ENCODE measurements at regions not wholly inside any gene's neighbourhood (a gene's known extent, or its start where the extent isn't known, plus 50 kb on each side); places are given as distances from the start of the nearest gene placed in this dataset.

DNA sequence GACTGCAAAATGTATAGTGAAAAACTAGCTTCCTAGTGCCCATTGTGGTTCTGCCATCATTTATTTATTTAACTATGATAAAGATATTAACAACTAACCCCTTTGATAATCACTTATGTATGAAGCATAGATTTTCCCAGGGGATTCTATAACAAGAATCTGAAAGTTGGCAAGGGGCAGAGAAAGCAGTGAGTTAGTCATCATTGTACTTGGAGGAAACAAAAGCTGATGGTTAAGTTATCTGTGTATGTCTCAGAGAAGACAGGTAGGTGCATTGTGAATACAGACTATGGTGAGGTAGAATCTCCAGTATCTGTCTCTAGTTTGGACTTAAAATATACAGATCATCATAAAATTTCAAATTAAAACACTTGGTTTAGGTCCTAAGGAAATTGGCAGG is 2159.1 kb upstream of the CELF4 start:
- Histone ChIP-seq H3K4me3 (no peak overlapping the region), H3K9me3 (no peaks in the 10 kb centered on the region), H3K27ac (no peak overlapping the region), H3K27me3 (no peaks in the 10 kb centered on the region), H3K36me3 (no peaks in the 10 kb centered on the region), H3K4me1 (no peaks in the 10 kb centered on the region)
- TF ChIP-seq POLR2A (IDR thresholded peaks at IDR 0.05), result no peak
- TF ChIP-seq, protein P1, sequence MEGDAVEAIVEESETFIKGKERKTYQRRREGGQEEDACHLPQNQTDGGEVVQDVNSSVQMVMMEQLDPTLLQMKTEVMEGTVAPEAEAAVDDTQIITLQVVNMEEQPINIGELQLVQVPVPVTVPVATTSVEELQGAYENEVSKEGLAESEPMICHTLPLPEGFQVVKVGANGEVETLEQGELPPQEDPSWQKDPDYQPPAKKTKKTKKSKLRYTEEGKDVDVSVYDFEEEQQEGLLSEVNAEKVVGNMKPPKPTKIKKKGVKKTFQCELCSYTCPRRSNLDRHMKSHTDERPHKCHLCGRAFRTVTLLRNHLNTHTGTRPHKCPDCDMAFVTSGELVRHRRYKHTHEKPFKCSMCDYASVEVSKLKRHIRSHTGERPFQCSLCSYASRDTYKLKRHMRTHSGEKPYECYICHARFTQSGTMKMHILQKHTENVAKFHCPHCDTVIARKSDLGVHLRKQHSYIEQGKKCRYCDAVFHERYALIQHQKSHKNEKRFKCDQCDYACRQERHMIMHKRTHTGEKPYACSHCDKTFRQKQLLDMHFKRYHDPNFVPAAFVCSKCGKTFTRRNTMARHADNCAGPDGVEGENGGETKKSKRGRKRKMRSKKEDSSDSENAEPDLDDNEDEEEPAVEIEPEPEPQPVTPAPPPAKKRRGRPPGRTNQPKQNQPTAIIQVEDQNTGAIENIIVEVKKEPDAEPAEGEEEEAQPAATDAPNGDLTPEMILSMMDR (IDR thresholded peaks at IDR 0.05), result no peak
- no peak for DNase-seq

DNA sequence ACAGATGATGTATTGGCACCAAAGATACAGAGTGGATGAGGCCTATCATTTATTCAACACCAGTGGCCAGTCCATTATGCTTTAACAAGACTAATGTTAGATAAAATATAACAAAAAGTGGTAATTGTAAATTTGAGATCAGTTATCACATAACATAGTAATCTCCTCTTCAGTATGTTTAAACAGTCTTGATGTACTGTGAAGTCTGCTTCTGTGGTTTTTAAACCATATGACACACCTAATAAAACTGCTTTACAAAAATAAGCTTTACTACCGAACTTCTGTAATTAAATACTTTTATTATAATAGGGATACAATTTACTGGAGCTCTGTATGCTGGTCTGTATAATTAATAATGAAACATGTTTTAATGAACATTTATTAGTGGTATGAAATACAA is 2156.1 kb upstream of the CELF4 start:
- H3K27ac ChIP-seq, result no peak overlapping the region
- H3K4me3 ChIP-seq, result no peak overlapping the region
- H3K9me3 ChIP-seq, result no peaks in the 10 kb centered on the region
- no peak for TF ChIP-seq POLR2A (IDR thresholded peaks at IDR 0.05)
- TF ChIP-seq, protein P1 (IDR thresholded peaks at IDR 0.05), result no peak
- DNase-seq, result no peak
- no peaks in the 10 kb centered on the region for H3K4me1 ChIP-seq
- H3K27me3 ChIP-seq, result no peaks in the 10 kb centered on the region
- no peaks in the 10 kb centered on the region for H3K36me3 ChIP-seq

DNA sequence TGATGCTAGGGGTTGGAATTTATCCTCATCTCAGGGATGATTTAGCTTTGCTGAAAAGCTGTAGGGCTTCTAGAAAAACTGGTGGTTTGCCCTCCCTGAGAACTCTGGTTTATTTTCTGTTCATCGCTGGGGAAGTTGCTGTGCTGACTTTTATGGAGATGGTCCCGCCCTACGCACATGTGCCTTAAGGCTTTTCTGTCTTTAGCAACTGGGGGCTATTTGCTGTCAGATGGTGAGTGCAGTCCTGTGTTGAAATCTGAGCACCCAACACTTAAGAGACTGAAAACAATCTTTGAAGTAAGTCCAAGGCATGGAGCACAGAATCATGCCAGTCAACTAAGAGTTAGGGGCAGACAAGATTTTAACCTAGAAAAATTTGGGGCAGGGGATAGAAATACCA is 2148.4 kb upstream of the CELF4 start:
- no peak for DNase-seq
- H3K27me3 ChIP-seq, result no peaks in the 10 kb centered on the region
- no peaks in the 10 kb centered on the region for H3K9me3 ChIP-seq
- H3K4me3 ChIP-seq, result no peak overlapping the region
- H3K4me1 ChIP-seq, result no peaks in the 10 kb centered on the region
- H3K27ac ChIP-seq, result no peak overlapping the region
- H3K36me3 ChIP-seq, result no peaks in the 10 kb centered on the region
- TF ChIP-seq POLR2A (IDR thresholded peaks at IDR 0.05), result no peak
- TF ChIP-seq, protein P1 (IDR thresholded peaks at IDR 0.05), result no peak

DNA sequence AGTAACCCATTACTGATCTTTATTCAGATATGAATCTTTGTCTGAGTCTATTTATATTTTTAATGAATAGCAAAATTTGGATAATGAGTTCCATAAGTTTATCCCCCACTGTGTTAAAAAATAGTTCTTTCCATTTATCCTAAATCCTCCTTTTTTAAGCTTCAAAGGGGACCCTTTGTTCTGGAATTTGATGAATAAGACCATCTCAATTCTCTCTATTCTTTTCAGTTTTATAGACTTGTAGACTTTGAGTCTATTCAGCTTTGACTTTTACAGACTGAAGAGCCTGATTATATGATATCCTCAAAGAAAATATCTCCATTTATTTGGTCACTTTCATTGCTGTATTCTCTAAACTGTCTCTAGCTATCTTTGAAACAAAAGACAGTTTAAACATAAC is 2146.1 kb upstream of the CELF4 start:
- Histone ChIP-seq H3K4me1 (no peaks in the 10 kb centered on the region), H3K9me3 (no peaks in the 10 kb centered on the region), H3K27me3 (no peaks in the 10 kb centered on the region), H3K36me3 (no peaks in the 10 kb centered on the region), H3K4me3 (no peak overlapping the region), H3K27ac (no peak overlapping the region)
- DNase-seq, result no peak
- TF ChIP-seq, protein P1 (IDR thresholded peaks at IDR 0.05), result no peak
- no peak for TF ChIP-seq POLR2A (IDR thresholded peaks at IDR 0.05)

DNA sequence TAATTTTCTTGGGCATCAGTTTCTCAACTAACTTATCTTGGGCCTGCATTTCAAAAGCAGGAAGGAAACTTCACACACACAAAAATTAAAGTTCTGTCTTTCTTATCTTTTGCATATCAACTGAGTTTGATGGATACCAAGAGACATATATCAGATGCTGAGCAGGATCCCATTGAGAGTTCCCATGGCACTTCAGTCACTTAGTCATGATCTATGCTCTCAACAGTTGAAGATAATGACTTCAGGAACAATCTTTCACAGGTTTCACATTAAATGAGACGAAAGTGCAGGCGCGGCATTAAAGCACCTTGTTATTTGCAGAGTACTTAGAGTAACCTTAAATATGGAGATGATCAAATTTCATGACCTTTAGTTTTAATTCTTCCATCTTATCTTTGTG is 2139.8 kb upstream of the CELF4 start:
- H3K4me1 ChIP-seq, result no peaks in the 10 kb centered on the region
- H3K4me3 ChIP-seq, result no peak overlapping the region
- no peak for DNase-seq
- no peaks in the 10 kb centered on the region for H3K36me3 ChIP-seq
- no peak overlapping the region for H3K27ac ChIP-seq
- H3K9me3 ChIP-seq, result no peaks in the 10 kb centered on the region
- H3K27me3 ChIP-seq, result no peaks in the 10 kb centered on the region
- TF ChIP-seq POLR2A (IDR thresholded peaks at IDR 0.05), result no peak

DNA sequence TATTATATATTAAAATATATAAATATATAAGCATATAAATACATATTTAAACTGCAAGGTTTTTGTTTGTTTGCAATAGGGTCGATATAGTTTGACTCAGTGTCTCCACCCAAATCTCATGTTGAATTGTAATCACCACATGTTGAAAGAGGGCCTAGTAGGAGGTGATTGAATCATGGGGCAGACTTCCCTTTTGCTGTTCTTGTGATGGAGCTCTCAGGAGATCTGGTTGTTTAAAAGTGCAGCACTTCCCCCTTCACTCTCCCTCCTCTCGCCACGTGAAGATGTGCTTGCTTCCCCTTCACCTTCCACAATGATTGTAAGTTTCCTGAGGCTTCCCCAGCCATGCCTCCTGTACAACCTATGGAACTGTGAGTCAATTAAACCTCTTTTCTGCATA is 2137.3 kb upstream of the CELF4 start:
- H3K9me3 ChIP-seq, result no peaks in the 10 kb centered on the region
- no peak overlapping the region for H3K4me3 ChIP-seq
- H3K4me1 ChIP-seq, result no peaks in the 10 kb centered on the region
- TF ChIP-seq, protein P1 (IDR thresholded peaks at IDR 0.05), result no peak
- no peak for TF ChIP-seq POLR2A (IDR thresholded peaks at IDR 0.05)
- DNase-seq, result no peak
- no peaks in the 10 kb centered on the region for H3K36me3 ChIP-seq
- no peak overlapping the region for H3K27ac ChIP-seq
- H3K27me3 ChIP-seq, result no peaks in the 10 kb centered on the region

Data from Peyer's patch (tissue), 4 donors.